OCI-LY1 (cell line): ENCODE measurements at regions not wholly inside any gene's neighbourhood (a gene's known extent, or its start where the extent isn't known, plus 50 kb on each side); places are given as distances from the start of the nearest gene placed in this dataset.

Experiments
- H2AFZ ChIP-seq: fragments of 200-600 bp; sonication (generic), shearing (Covaris generic); 2 replicates; pipeline ENCODE4 v1.6.0; 2014; ENCODE audit warnings: antibody characterized with exemption, mild to moderate bottlenecking, low read length
- H3F3A ChIP-seq: fragments of 200-600 bp; sonication (generic), shearing (Covaris generic); 2 replicates; pipeline ENCODE4 v1.6.0; 2014; ENCODE audit warnings: mild to moderate bottlenecking, antibody characterized with exemption, low read length, moderate library complexity; ENCODE audit not compliant: insufficient read depth
- H3K27ac ChIP-seq: fragments of 200-600 bp; sonication (generic); 2 replicates; pipeline ENCODE4 v1.5.1; 2014; ENCODE audit warnings: low read length, mixed run types, mild to moderate bottlenecking, low read depth; ENCODE audit not compliant: poor library complexity, severe bottlenecking
- H3K27me3 ChIP-seq: fragments of 200-600 bp; sonication (generic); 2 replicates; pipeline ENCODE4 v1.6.0; 2014; ENCODE audit warnings: antibody characterized with exemption, mild to moderate bottlenecking, low read length, moderate library complexity; ENCODE audit not compliant: insufficient read depth
- H3K36me3 ChIP-seq: fragments of 200-600 bp; sonication (generic); 2 replicates; pipeline ENCODE4 v1.6.1; 2014; ENCODE audit warnings: mild to moderate bottlenecking, antibody characterized with exemption, low read length, moderate library complexity, mixed read lengths; ENCODE audit not compliant: insufficient read depth
- H3K4me1 ChIP-seq: fragments of 200-600 bp; sonication (generic); 2 replicates; pipeline ENCODE4 v1.5.1; 2014; ENCODE audit warnings: mild to moderate bottlenecking, low read length, moderate library complexity; ENCODE audit not compliant: insufficient read depth, severe bottlenecking
- H3K4me2 ChIP-seq: fragments of 200-600 bp; sonication (generic), shearing (Covaris generic); 2 replicates; pipeline ENCODE4 v1.6.1; 2014; ENCODE audit warnings: low read length
- H3K4me3 ChIP-seq: fragments of 200-600 bp; sonication (generic); 2 replicates; pipeline ENCODE4 v1.5.1; 2014; ENCODE audit warnings: low read length, low read depth, mild to moderate bottlenecking, mixed read lengths; ENCODE audit not compliant: poor library complexity, severe bottlenecking
- H3K79me2 ChIP-seq: fragments of 200-600 bp; shearing (Covaris generic); 2 replicates; pipeline ENCODE4 v1.6.1; 2016; ENCODE audit warnings: mixed run types, low read length, mixed read lengths; ENCODE audit not compliant: insufficient read depth
- H3K9ac ChIP-seq: fragments of 200-600 bp; sonication (generic), shearing (Covaris generic); 2 replicates; pipeline ENCODE4 v1.6.1; 2014; ENCODE audit warnings: mild to moderate bottlenecking, low read length, mixed read lengths
- H3K9me2 ChIP-seq: fragments of 200-600 bp; sonication (generic), shearing (Covaris generic); 2 replicates; pipeline ENCODE4 v1.6.1; 2014; ENCODE audit warnings: low read depth, mild to moderate bottlenecking, low read length, mixed read lengths
- H3K9me3 ChIP-seq: fragments of 200-600 bp; shearing (Covaris generic); 2 replicates; pipeline ENCODE4 v1.6.1; 2014; ENCODE audit warnings: low read length, mixed read lengths
- H4K20me1 ChIP-seq: fragments of 200-600 bp; sonication (generic), shearing (Covaris generic); 2 replicates; pipeline ENCODE4 v1.6.0; 2016; ENCODE audit warnings: mild to moderate bottlenecking, low read length; ENCODE audit not compliant: insufficient read depth
- CTCF ChIP-seq: fragments of 200-600 bp; sonication (generic), shearing (Covaris generic); IDR thresholded peaks from 2 replicates; pipeline ENCODE4 v1.5.1; 2017; ENCODE audit warnings: mild to moderate bottlenecking, antibody characterized with exemption, low read length, moderate library complexity, mixed read lengths
- EZH2 ChIP-seq: fragments of 200-600 bp; sonication (generic), shearing (Covaris generic); IDR thresholded peaks from 2 replicates; pipeline ENCODE4 v1.8.0; 2017; ENCODE audit warnings: borderline replicate concordance, mixed run types, mild to moderate bottlenecking, antibody characterized with exemption, low read length, moderate library complexity, mixed read lengths

- Histone ChIP-seq H3K36me3 (no peaks in the 10 kb centered on the region), H2AFZ (no peak overlapping the region), H3K4me3 (no peak overlapping the region), H3K27me3 (no peaks in the 10 kb centered on the region), H3K9me3 (no peaks in the 10 kb centered on the region), H3K79me2 (no peaks in the 10 kb centered on the region), H3F3A (no peaks in the 10 kb centered on the region), H4K20me1 (no peaks in the 10 kb centered on the region), H3K27ac (no peak overlapping the region), H3K9ac (no peak overlapping the region), H3K9me2 (no peaks in the 10 kb centered on the region), H3K4me2 (no peak overlapping the region), H3K4me1 (no peaks in the 10 kb centered on the region)
- TF ChIP-seq CTCF, result no peak
These were observed 1225.7 kb upstream of the MIR17HG start for GRCh38 chr13:90121784-90122183.

GRCh38 chr13:90122531-90122930 lies 1225.0 kb upstream of the MIR17HG start:
- Histone ChIP-seq H3K27me3 (no peaks in the 10 kb centered on the region), H3K4me2 (no peak overlapping the region), H3F3A (no peaks in the 10 kb centered on the region), H3K4me3 (no peak overlapping the region), H2AFZ (no peak overlapping the region), H3K4me1 (no peaks in the 10 kb centered on the region), H4K20me1 (no peaks in the 10 kb centered on the region), H3K9me2 (no peaks in the 10 kb centered on the region), H3K9me3 (no peaks in the 10 kb centered on the region), H3K79me2 (no peaks in the 10 kb centered on the region), H3K9ac (no peak overlapping the region), H3K27ac (no peak overlapping the region), H3K36me3 (no peaks in the 10 kb centered on the region)
- no peak for TF ChIP-seq CTCF
- no peak for TF ChIP-seq EZH2

DNA sequence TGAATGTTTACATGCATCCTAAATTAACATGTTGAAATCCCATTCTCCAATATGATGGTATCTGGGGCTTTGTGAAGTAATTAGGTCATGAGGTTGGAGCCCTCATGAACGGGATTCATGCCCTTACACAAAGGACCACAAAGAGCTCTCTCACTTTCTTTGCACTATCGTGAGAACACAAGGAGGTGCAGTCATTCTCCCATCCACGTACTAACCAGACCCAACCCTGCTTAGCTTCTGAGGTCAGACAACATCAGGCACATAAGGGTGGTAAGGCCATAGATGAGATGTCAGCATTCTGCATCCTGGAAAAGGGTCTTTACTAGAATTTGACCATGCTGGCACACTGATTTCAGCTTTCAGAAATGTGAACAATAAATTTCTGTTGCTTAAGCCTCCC lies 1211.9 kb upstream of the MIR17HG start:
- no peaks in the 10 kb centered on the region for H3K4me1 ChIP-seq
- no peak overlapping the region for H3K27ac ChIP-seq
- H3K79me2 ChIP-seq, result no peaks in the 10 kb centered on the region
- 0 out of 2 replicates have a peak, but pooled peaks cover 3% of the 10 kb centered on the region for H3K9me2 ChIP-seq
- no peaks in the 10 kb centered on the region for H3F3A ChIP-seq
- no peak overlapping the region for H3K9ac ChIP-seq
- no peaks in the 10 kb centered on the region for H3K9me3 ChIP-seq
- H3K4me2 ChIP-seq, result no peak overlapping the region
- H2AFZ ChIP-seq, result no peak overlapping the region
- no peaks in the 10 kb centered on the region for H3K36me3 ChIP-seq
- no peaks in the 10 kb centered on the region for H4K20me1 ChIP-seq
- no peaks in the 10 kb centered on the region for H3K27me3 ChIP-seq
- H3K4me3 ChIP-seq, result no peak overlapping the region
- TF ChIP-seq EZH2 (no peak), CTCF (no peak)
